GM19468 (cell line): ENCODE measurements at regions not wholly inside any gene's neighbourhood (a gene's known extent, or its start where the extent isn't known, plus 50 kb on each side); places are given as distances from the start of the nearest gene placed in this dataset.
"Not testable (repeated sequence)": the region's sequence is repeated elsewhere in the genome, so short reads cannot be mapped to it uniquely, and the experiment has no call there.

Experiments
- ATAC-seq: cut with Tn5 transposase; IDR thresholded peaks from one replicate; pipeline ENCODE4 v1.9.1; 2021; ENCODE audit warnings: mild to moderate bottlenecking, moderate library complexity, moderate number of reproducible peaks; ENCODE audit not compliant: unreplicated experiment; ENCODE audit errors: extremely low read depth

GRCh38 chr21:17370916-17371315 is 141.9 kb upstream of the CXADR start:
- ATAC-seq: no peak

GRCh38 chr21:17371450-17371849 is 141.4 kb upstream of the CXADR start:
- ATAC-seq: no peak

- ATAC-seq: no peak
These were observed 140.6 kb upstream of the CXADR start for GRCh38 chr21:17372200-17372599.

GRCh38 chr21:17386498-17386897 is 126.3 kb upstream of the CXADR start:
- no peak for ATAC-seq

GRCh38 chr21:17387030-17387617 is 125.7 kb upstream of the CXADR start:
- ATAC-seq: peak; percentile 39

- no peak for ATAC-seq
These were observed 124.6 kb upstream of the CXADR start for GRCh38 chr21:17388226-17388625.

GRCh38 chr21:17389311-17389710 is 123.5 kb upstream of the CXADR start:
- no peak for ATAC-seq

GRCh38 chr21:17390569-17390968 is 122.3 kb upstream of the CXADR start:
- ATAC-seq: no peak

GRCh38 chr21:17391811-17392340 is 121.0 kb upstream of the CXADR start:
- no peak for ATAC-seq

GRCh38 chr21:17393413-17393812 is 119.4 kb upstream of the CXADR start:
- no peak for ATAC-seq

GRCh38 chr21:17396948-17397347 is 115.9 kb upstream of the CXADR start:
- ATAC-seq: no peak

GRCh38 chr21:17397703-17398102 is 115.1 kb upstream of the CXADR start:
- no peak for ATAC-seq

GRCh38 chr21:17398954-17399353 is 113.9 kb upstream of the CXADR start:
- ATAC-seq: not testable (repeated sequence)

- no peak for ATAC-seq
These were observed 109.9 kb upstream of the CXADR start for GRCh38 chr21:17402937-17403336.

- ATAC-seq: no peak
These were observed 106.6 kb upstream of the CXADR start for GRCh38 chr21:17406202-17406601.

- ATAC-seq: no peak
These were observed 98.1 kb upstream of the CXADR start for GRCh38 chr21:17414766-17415165.

- no peak for ATAC-seq
These were observed 96.7 kb upstream of the CXADR start for GRCh38 chr21:17416139-17416538.

GRCh38 chr21:17422931-17423330 is 89.9 kb upstream of the CXADR start:
- ATAC-seq: no peak

GRCh38 chr21:17427157-17427556 is 85.7 kb upstream of the CXADR start:
- no peak for ATAC-seq

- peak; percentile 35 for ATAC-seq
These were observed 84.9 kb upstream of the CXADR start for GRCh38 chr21:17427831-17428483.

GRCh38 chr21:17428484-17428869 is 84.4 kb upstream of the CXADR start:
- no peak for ATAC-seq

GRCh38 chr21:17428980-17429379 is 83.9 kb upstream of the CXADR start:
- ATAC-seq: no peak
